HT-29 (cell line): ENCODE measurements at regions not wholly inside any gene's neighbourhood (a gene's known extent, or its start where the extent isn't known, plus 50 kb on each side); places are given as distances from the start of the nearest gene placed in this dataset.
"Not testable (repeated sequence)": the region's sequence is repeated elsewhere in the genome, so short reads cannot be mapped to it uniquely, and the experiment has no call there.

ENCODE experiments used
- DNase-seq: peaks from one replicate; pipeline ENCODE4 v3.0.0-alpha.2; 2015; ENCODE audit warnings: low spot score

DNA sequence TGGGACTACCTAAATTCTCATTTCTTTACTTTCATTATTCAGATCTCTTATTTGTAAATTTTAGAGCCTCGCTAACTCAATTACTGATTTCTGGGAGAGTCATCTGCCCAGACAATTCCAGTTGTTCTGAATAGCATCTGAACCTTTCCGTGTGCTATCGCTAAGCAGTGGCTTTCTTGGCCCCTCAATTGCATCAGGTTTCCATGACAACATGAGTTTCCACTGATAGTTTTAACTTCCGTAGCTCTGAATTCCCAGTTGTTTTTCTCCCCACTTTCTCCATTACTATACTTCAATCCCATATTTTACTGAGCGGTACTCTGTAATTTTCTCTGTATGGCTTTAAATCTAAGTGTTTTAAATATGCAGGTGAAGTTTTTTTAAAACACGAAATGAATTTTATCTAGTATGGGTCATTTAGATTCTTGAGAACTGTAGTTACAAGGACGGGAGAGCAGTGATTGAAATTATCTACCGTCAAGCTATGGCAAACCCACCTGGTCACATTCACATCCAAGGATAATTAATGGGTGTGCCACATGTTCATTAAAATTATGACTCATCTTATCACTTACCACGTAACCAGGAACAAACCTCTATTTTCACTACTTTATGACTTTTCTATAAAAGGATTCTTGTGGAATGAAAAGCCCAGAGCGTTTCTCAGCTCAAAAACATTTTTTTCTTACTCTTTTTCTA, 223.5 kb upstream of the PCSK5 start:
- DNase-seq = no peak

- no peak for DNase-seq
Observed at GRCh38 chr9:75669721-75670120, 220.8 kb upstream of the PCSK5 start.

- DNase-seq = no peak
Observed at GRCh38 chr9:75671354-75671753, 219.1 kb upstream of the PCSK5 start.

DNA sequence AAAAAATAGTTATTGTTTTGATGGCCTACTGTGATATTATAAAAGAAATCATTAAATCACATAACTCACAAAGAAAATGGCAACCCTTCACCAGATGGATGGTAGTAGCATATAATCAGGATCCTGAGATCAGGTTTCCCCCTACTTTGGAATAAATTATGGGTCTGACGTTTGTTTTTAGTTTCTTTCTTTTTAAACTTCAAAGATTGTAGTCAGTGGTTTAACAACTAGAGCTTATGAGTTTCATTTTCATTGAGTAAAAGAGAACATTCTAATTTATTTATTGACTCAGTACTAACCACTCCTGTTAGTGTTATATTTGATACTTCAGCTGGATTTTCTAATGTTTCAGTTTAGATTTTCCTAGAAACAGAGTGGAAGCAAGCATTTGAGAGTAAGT, 218.0 kb upstream of the PCSK5 start:
- no peak for DNase-seq

GRCh38 chr9:75683591-75683990, 206.9 kb upstream of the PCSK5 start:
- peak; percentile 13 for DNase-seq

- no peak for DNase-seq
Observed at GRCh38 chr9:75685062-75685461, 205.4 kb upstream of the PCSK5 start.

GRCh38 chr9:75687359-75687953, 203.0 kb upstream of the PCSK5 start:
- DNase-seq = no peak

DNA sequence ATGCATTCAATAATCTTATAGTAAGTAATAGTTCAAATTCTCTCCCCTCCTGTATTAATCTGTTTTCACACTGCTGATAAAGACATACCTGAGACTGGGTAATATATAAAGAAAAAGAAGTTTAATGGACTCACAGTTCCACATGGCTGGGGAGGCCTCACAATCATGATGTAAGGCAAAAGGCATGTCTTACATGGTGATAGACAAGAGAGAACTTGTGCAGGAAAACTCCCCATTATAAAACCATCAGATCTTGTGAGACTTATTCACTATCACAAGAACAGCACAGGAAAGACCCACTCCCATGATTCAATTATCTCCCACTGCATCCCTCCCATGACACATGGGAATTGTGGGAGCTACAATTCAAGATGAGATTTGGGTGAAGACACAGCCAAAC, 199.9 kb upstream of the PCSK5 start:
- not testable (repeated sequence) for DNase-seq

DNA sequence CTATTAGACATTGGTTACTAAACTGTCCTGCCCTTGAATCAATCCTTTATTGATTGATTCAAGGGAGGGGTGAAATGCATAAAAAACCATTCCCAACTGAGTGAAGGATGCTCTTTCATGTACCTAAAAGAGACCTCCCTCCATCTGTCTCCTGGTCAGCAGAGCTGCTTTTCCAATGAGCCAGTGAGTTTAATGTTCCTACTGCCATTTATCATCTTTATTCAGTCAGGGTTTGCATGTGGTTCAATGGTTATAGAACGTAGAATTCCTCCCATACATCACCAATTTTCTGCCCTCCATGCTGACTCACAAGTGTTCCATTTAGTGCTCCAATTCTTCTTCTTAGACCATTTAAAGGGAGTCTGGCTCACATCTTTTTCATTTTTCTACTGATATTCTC, 199.1 kb upstream of the PCSK5 start:
- DNase-seq = no peak

DNA sequence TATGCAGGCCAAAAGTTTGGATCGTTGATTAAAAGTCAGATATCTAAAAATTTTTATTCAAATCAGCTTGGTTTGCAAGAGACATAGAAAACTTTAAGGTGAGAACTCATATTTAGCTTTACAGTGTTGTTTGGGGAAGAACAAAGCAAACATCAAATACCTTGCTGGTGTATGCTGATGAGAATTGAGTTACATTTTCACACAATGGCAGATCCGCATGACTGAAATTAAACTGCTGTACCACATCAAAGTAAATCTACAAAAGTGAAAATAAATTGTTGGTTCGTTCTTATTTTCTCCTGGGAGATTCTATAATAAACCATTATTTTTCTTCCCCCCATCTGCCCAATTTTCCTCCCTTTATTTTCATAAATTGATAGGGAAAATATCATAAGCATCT, 198.2 kb upstream of the PCSK5 start:
- no peak for DNase-seq

DNA sequence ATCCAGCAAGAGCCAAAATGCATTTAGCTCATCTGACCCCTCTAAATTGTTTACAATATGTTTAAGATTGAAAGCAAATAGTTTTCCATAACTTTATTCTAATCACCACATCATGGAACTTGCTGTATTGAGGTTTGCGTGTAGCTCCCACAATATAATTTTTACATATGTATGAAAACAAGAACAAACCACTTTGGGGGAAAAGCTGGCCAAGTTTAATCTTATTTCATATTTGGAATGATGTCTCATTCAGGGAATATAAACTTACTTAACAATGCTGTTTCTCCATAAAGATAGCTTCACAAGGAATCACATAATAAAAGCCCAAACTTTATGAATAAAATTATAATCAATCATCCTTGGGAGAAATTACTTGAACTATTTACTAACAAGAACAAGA, 194.6 kb upstream of the PCSK5 start:
- DNase-seq = no peak

- no peak for DNase-seq
Observed at GRCh38 chr9:75699017-75699416, 191.5 kb upstream of the PCSK5 start.

GRCh38 chr9:75699625-75700251, 190.7 kb upstream of the PCSK5 start:
- no peak for DNase-seq

DNA sequence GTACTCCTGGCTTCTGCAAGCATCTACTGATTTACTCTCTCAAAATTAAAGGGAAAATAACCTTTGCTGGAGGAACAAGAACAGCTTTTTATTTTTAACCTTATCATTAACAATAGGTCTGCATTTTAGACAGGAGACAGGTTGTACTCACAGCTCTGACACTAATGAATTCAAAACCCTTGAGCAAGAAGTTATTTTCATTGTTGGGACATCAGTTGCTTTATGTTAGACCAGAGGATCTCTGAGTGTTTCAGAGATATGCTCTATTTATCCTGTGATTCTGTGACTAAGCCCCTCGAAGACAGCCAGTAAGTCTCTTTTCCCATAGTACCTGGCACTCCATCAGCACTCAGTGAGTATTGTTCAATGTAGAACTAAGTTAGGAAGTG, 190.2 kb upstream of the PCSK5 start:
- no peak for DNase-seq

DNA sequence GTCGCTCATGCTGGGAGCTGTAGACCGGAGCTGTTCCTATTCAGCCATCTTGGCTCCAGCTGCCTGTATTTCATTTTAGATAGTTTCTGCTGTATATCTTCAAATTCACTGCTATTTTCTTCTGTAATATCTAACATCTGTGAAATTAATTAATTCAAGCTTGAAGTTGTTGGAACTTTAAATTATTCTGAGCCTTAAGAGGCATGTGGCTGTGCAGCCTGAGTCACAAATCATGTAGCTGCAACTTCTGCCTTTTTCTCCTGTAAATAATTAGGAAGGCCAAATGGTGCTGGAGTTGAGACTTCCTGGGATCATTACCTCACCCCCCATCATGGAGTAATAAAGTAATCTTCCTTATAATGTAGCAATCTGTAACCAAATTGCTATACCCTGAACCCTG, 183.3 kb upstream of the PCSK5 start:
- no peak for DNase-seq

DNA sequence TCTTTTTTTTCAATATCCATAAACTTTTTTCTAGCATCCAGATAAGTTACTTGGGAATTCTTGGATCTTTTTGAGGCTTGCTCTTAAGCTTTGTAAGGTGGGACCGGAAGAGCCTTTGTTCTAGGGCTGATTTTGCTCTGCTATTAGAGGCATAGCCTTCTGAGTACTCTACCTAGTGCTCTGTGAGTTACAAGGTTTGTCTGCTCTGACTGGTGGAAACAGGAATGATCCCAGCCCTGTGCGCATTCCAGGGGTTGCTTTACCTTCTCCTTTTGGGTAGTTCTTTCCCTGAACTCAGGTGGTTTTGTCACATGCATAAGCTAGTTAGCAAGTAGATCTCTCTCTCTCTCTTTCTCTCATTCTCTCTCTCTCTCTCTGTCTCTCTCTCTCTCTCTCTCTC, 180.8 kb upstream of the PCSK5 start:
- no peak for DNase-seq

- DNase-seq = no peak
Observed at GRCh38 chr9:75712700-75713099, 177.8 kb upstream of the PCSK5 start.

GRCh38 chr9:75713335-75713734, 177.1 kb upstream of the PCSK5 start:
- no peak for DNase-seq

- DNase-seq = no peak
Observed at GRCh38 chr9:75715360-75715759, 175.1 kb upstream of the PCSK5 start.

DNA sequence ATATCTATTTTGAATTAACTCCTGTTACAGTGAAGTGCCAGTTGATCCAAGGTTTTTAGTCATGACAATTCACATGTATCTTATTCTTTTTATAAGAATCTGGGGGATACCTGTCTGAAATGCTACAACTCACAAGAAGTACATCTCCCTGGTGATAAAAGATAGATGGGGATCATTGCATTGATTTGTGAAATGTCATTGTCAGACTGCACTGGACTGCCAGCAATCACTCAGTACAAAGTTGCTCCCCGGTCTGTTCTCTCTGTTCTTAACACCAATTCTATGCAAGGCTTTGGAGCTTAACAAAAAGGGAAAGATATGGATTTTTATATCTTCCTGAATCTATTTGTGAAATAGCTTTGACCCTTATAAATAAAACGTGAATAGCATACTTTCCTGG, 171.8 kb upstream of the PCSK5 start:
- DNase-seq = no peak

DNA sequence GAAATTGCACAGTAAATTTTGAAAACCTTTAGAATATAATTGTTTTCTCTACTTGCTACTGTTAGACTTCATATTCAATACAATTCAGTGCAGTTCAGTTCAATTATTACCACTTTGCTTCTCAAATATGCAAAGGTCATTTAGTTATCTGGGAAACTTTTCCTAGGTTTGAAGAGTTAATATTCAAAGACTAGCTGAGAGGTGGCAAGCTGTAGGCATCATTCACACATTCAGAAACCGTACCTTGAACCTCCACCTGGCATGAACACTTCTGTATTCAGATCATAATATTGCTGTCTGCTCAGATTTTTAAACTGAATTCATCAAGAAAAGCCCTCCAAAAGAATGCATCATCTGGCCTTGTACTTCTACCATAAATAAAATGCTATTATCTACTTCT, 162.1 kb upstream of the PCSK5 start:
- DNase-seq = no peak

DNA sequence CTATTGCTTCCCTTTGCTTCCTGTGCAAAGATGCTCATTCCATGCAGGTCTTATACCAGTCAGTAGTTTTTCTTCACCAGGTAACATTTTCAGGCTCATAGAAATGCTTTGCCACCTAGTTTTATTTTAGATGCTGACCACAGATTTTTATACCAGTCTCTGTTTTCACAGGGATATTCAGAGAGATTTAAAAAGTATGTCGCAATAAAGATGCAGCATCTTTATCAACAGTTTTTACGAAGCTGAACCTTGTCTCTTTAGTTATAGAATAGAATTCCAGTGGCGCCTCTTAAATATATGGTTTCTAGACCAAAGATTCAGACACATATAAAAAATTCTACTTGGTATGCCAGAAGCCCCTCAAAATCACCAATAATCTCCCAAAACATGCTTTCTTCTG, 155.7 kb upstream of the PCSK5 start:
- DNase-seq = no peak

- DNase-seq = no peak
Observed at GRCh38 chr9:75739884-75740611, 150.4 kb upstream of the PCSK5 start.
